NCI-H774 (cell line): ENCODE measurements at regions not wholly inside any gene's neighbourhood (a gene's known extent, or its start where the extent isn't known, plus 50 kb on each side); places are given as distances from the start of the nearest gene placed in this dataset.
"Not testable (repeated sequence)": the region's sequence is repeated elsewhere in the genome, so short reads cannot be mapped to it uniquely, and the experiment has no call there.

Source experiments
- DNase-seq: peaks from one replicate; lab custom pipeline; 2025; lab: John Stamatoyannopoulos, UW

DNA sequence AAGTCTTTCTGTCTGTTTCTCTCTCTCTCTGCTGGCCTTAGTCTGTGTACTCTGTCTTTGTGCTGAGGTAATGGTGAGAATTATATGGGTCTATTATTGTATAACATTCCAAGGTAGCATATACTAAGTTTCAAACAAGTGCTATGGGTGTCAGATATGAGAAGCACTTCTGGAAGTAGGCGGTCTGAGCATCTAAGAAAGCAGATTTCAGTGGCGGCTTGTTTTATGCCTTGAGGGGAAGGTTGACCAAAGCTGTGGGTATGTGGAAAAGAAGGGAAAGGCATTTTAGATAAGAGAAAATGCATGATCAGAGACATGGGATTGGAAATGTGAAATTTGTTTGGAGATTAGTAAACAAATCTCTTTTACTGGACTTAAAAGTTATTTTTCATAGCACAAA is 348.5 kb downstream of the RFC3 start:
- DNase-seq: no peak

DNA sequence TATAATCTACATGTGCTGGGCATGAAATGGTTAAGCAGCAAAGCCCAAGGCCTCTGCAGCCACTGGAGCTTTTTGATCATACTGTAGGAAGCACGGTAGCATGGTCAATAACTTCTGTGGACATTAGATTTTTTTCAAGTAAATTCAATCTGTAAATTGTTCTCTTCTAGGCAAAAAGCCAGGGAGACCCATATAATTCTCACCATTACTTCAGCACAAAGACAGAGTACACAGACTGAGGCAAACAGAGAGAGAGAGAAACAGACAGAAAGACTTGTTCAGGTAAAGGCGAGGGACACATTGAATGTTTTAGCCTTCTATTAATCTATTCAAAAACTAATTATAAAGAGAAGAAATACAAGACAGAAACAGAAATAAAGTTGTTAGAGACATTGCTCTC is 349.4 kb downstream of the RFC3 start:
- DNase-seq: peak; percentile 44

DNA sequence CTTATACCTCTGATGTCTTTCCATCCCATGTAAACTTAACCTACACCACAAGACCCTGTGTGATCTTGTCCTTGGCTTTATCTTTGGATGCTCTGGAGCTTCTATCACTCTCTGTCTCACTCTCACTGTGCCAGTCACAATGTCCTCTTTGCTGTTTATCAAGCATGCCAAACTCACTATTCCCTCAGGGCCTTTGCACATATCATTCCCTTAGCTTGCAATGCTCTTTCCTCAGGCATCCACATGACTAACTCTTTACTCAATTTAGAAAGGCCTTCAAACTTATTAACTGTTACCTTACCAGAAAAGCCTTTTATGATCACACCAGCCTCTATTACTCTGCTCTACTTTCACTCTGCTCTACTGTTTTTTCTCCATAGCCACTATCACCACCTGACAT is 354.1 kb downstream of the RFC3 start:
- DNase-seq: no peak

DNA sequence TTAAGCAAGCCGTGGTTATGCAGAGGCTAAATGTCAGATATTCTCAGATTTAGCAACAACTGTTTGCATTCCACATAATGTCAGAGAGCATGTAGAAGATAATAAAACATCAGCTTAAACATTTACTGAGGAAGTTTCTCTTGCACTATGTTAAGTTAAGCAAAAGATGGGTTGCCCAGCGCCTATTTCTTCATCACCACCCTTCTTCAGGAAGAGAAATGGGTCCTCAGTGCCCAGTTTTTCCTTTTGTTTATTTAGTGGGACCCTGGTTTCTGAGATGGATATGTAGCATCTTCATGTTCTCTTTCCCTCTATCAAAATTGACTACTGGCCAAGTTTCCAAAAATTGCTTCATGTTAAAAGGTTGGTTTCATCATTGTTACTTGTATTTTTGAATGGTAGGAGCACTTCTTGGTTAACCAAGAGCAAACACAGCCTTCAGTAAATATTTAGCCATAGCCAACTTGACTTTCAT is 356.8 kb downstream of the RFC3 start:
- no peak for DNase-seq

DNA sequence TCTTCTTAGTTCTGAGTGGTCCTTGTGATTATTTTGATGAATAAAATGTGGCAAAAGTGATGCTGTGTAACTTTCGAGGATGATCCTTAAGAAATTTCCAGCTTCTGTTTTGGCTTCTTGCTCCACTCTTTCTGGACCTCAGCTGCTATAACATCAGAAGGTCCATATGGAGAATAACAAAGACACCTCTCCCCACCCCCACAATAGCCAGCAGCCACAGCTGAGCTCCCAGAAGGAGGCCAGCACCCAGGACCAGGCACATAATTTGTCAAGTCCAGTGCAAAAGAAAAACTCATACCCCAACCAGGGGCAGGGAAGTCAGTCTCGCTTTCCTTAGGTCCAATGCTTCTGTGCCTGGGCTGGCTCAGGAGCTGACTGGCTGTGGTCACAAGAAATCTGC is 357.6 kb downstream of the RFC3 start:
- no peak for DNase-seq

DNA sequence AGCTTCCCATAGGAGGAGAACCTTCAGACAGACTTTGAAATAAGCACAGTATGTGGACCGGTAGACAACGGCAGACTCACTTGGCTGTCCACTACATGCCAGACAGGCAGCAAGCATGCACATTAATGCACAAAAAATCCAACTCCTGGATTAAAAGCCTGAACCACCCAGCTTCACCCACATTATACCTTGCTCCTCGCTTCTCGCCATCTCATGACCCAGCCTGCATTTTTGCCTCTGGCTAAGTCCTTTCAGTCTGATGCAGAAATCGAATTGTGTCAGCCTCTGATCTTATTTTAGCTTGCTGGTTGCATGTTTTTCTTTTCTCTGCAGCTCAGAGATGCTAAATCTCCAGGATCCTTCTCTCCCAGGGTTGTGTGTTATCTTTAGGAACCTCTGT is 358.7 kb downstream of the RFC3 start:
- no peak for DNase-seq

DNA sequence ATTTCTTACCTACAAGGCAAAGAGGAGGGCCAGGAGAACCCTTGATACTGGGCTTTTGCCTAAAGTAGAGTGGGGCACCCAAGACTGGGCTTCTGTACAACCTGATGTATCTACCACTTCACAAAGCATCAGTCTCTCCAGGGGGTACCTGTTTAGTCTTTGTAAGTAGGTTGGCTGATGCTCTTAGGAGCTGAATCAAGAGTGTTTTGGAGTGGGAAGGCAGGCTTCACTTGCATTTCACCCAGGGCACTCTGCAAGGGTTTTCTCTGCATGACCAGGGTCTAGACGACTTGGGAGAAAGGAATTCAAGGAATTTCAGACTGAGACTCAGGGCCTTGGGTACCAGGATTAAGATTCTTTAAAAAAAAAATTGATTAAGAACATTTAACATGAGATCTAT is 361.5 kb downstream of the RFC3 start:
- no peak for DNase-seq

DNA sequence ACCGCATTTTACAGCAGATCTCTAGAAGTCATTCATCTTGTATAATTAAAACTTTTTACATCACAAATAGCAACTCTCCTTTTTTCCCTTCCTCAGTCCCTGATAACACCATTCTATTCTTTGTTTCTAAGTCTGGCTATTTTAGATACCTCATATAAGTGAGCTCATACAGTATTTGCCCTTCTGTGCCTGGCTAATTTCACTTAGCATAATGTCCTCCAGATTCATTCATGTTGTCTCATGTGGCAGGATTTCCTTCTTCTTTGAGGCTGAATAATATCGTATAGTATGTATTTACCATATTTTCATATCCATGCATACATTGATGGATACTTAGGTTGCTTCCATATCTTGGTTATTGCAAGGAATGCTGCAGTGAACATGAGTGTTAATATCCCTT is 362.0 kb downstream of the RFC3 start:
- no peak for DNase-seq

DNA sequence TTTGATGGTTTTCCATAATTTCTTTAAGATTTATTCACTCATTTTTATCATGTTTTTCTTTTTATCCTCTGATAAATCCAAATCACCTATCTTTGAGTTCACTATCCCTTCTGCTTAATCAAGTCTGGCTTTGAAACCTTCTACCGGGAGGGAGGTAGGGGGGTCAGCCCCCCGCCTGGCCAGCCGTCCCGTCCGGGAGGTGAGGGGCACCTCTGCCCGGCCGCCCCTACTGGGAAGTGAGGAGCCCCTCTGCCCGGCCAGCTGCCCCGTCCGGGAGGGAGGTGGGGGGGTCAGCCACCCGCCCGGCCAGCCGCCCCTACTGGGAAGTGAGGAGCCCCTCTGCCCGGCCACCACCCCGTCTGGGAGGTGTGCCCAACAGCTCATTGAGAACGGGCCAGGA is 363.3 kb downstream of the RFC3 start:
- DNase-seq: not testable (repeated sequence)

DNA sequence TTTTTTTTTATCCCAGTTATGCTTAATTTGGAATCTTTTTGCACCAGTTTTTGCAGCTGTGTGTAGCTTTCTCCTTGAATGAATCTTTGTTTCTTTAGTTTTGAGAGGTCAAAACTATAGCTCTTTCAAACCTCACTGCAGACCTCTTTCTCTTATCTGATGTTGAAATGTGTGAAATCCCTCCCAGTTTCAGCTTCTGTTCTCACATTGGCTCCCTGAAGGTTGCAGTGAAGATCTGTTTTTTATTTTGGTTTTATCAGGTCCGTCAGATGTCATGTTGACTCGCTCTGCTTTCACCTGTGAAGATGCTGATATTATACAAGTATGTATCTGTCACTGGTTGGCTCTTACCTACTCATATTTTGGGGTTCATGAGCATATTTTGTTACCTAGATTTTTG is 372.0 kb downstream of the RFC3 start:
- no peak for DNase-seq

DNA sequence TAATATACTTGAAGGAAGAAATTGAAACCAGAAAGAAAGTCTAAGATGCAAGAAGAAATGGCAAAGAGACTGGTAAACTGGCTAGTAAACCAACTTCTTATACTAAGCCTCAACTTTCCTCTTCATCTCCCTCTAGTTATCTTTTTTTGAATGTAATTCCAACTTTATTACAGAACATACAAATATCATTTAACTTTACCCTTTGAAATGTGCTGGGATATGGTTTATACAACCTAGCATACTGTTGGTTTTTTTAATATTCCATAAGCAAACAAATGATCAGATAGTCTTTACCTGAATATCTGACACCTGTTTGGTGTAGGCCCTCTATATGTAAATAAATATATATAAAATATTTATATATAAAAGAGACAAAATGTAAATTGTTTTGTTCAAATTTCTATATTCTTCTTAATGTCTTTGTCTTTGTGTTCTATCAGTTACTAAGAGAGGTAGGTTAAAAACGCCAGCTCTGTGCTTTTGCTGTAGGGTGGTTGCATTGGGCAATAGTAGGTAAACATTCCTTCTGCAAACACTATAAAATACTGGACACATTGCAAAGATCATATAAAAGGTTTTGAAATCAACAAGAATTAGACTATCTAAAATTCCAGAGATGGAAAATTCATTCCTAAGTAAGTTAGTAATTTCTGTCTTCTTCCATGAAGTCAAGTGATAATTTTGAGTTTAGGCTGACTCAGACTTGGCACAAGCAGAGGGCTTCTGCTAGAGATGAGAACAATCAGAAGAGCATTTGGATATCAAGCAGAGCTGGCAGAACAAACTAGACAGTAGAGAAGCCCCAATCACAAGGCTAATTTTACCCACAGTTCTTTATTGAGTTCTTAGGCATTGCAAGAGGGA is 383.3 kb downstream of the RFC3 start:
- DNase-seq: no peak

DNA sequence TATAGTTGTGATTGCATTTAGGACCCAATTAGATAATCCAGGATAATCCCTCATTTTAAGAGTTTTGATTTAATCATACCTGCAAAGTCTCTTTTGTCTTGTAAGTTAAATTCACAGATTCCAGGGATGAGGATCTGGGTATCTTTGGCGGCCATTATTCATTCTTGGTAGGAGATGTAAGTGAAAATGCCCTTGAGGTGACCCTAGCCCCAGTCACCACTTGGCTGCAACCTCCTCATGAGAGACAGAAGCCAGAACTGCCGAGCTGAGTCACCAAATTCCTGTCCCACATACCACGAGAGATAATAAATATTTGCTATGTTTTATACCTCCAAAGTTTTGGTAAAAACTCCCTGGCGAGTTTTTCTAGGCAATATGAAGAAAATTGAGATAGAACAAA is 389.4 kb downstream of the RFC3 start:
- DNase-seq: no peak

DNA sequence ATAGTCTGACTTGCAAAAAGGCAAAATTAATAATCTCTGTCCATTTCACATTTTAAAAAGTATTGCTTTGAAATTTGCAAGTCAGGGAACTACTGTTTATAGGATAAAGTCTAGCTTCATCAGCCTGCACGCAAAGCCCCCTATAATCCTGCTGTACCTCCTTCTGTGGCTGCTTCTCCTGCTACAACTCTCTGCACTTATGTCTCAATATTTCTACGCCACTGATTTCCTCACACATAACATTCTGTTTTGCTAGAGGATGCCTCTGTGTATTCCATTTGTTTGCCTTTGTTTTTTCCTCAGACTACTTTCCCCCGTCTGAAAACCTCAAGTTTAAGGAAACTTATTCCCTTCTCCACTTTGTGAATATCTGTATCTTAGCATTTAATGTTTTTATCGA is 389.9 kb downstream of the RFC3 start:
- no peak for DNase-seq

DNA sequence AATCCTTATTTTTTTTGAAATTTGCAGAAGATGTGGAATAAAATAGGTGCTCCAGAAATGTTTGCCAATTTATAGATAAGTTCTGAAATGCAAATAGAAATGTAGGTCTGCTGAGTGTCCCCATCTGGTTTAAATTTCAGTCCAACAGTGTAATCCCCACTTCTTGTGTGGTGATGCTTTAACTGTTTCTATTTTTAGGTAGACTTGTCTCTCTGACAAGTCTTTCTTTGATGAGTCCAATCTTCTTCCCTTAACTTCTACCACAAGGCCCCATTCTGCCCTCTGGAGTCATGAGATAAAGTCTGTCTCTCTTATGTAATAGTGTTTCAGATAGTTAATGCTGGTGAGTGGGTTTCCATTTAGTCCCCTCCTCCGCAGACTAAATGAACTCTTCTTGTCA is 390.4 kb downstream of the RFC3 start:
- DNase-seq: no peak

DNA sequence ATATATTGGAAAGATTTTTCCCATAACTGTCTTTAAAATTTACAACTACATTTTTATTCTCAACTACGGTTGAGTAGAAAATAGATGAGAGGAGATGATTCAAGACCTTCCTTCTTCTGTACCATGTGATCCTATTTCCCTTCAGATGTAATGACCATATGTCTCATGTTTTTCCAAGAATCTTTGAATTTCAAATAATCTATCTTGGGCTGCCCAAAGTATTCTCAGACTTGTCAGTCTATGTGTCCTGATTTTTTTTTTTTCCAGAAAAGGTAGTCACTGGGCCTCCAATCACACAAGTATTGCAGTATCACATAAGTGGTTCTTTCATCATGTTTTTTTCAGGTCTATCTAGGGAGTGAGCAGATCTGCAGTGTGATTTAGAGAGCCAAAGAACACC is 392.4 kb downstream of the RFC3 start:
- no peak for DNase-seq

DNA sequence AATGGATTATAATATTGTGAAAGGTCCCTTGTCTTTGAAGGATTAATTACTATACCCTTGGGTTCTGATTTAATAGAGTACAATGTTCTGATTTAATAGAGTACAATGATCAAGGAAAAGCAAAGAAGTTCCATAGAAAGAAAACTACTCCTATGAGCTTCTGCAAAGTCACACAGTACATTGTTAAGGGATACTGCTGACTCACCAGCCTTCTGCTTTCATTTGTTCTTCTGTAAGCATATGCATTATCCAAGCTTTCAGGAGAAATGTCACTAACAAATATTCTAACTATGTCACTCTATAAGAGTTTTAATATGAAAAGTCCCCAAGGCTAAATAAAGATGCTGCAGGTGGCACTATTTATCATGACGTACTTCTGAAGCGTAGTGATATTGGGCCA is 396.7 kb downstream of the RFC3 start:
- no peak for DNase-seq

DNA sequence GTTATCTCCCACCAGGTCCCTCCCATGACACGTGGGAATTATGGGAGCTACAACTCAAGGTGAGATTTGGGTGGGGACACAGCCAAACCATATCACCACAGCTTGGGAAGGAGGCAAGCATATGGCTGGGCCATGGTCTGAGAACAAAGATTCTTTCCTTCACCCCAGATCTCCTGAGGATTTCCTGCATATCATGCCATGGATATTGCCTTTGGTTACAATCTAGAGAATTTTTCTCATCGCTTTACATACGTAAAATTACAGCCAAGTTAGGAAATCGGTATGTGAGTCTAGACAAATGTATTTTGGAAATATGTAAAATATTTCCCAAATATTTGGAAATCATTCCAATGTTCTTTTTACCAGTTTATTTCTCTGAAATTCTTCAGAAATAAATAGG is 398.3 kb downstream of the RFC3 start:
- no peak for DNase-seq

DNA sequence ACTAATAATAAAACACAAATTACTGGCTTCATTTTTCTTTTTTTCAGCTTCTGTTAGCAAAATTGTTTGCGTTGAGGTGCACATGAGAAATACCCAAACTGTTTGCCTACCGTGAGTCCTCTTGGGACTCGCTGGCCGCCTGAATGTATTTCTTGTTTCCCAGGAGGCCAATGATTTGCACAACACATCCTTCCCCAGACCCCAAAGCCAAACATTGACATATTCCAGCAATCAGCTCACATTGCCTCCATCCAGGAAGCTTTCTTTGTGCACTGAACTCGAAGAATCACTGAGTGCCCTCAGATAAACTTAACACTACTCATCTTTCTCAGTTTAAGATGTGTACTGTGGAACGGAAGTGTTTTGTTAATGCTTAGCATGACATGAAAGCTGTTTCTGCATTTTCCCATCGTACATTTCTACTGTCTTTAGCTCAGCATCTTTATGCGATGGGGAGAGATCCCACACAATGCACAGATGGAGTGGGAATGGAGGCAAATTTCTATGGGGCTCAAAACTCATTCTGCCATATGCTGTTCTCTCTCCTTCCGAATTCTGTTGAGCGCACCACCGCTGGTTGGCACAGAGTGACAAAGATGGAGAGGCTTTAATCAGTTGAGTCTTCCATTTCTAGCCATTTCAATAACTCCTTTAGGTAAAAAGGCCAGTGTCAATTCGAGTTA is 399.5 kb downstream of the RFC3 start:
- DNase-seq: no peak

DNA sequence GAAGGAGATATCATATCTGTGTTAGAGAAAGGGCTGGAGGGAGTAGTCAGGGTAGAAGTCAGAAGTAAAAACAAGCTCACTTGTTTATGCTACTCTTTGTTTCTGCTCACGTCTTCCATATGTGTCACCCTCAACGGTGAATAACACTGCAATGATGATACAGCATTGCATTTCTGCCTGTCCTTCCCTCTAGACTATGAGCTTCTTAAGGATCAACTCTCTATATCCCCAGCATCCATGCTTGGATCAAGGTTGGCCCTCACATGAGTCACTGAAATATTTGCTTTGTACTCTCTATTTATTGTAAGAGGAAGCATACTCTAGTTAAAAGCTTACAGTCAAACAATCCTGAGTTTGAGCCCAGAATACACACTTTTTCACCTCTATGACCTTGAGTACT is 406.0 kb downstream of the RFC3 start:
- no peak for DNase-seq

DNA sequence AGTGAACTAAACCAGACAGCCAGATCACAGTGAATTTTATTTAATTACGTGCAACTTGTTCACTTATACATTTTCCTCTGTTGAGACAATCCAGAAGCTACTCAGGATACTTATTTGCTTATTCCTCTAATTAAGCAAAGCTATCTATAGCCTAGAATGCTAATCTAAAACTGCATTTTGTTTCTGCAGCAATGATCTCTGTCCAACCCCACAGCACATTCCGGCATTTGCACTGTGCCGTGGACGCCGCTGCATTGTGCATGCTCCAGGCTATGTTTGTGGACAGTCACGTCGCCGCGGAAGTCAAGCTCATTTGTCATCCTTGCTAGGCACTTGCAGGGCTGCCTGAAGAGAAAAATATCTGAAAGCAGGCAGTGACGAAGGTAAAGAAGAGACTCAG is 406.9 kb downstream of the RFC3 start:
- DNase-seq: no peak

DNA sequence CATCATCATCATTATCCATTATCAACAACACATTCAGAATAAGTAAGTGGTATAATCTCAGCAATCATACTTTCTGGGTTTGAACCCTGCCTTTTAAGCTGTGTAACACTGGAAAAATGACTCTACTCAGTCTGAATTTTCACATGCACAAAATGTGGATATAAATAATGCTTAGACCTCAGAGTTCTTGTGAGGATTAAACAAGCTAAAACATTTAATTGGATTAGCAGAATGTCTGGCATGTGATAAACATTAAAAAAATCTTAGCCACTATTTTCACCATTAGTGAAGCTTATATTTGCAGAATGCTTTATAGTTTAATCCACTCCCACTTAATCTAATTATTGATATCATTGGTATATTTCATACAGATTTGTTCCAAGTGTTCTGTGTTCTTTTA is 412.3 kb downstream of the RFC3 start:
- no peak for DNase-seq

DNA sequence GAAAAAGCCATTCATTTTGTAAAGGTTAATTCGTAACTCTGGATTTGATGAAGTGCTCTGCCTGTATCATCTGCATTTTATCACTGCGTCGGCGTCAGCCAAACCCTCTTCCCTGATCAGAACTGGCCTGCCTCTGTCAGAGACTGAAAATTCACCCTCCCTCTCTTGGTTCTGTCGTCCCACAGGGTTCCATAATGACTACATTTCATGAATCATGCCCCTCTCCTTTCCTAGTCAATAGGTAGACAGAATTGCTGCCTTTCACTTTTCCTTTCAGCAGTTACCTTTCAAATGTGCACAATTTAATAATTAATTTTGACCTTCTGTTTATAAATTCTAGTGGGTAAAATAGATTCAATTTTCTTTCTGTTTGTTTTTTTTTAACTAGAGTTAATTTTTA is 423.4 kb downstream of the RFC3 start:
- DNase-seq: no peak

DNA sequence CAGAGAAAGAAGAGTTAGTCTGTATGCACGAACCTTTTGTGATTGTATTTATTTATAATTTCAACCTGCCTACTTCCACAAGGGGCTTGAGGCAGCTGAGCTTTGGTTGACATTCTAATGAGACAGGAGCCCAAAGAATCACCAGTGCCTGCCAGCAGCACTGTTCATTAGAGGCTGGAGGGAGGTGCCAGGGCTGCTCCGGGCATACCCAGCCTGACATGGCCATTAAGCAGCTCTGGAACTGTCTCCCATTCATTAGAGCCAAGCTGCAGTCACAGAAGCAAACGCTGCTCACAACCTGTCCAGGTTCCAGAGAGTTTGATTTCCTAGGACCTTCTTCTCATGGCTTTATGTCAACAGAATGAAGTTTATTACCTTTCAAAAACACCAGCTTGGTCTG is 425.5 kb downstream of the RFC3 start:
- no peak for DNase-seq

DNA sequence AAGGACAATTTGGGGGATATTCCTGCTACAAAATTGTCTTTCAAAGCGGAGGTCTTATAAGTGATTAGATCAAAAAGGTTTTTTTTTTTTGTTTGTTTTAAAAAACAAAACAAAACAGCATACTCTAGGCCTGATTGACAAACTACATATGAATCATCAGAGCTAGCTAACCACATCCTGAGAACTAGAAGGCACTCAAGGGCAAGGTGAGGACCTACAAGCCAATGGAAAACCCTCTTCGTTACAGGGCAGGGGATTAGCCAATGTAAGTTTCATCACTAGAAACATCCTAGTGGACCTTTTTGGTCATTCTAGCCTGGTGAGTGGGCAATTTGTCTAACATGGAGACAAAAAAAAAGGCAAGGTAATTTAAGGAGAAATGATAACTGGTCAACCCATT is 428.6 kb downstream of the RFC3 start:
- no peak for DNase-seq
